Activated CD4-positive, alpha-beta T cell treated with anti-CD3 and anti-CD28 coated beads for 36 hours (primary cell): ENCODE measurements at regions not wholly inside any gene's neighbourhood (a gene's known extent, or its start where the extent isn't known, plus 50 kb on each side); places are given as distances from the start of the nearest gene placed in this dataset.
A peak's percentile ranks its signal among the peaks of the same experiment; 100 is the strongest.

Experiments used
- ATAC-seq: fragments of 200-7000 bp; cut with Tn5 transposase; one replicate; pipeline ENCODE4 v1.10.0; 2021; ENCODE audit warnings: mild to moderate bottlenecking, moderate library complexity
- CTCF ChIA-PET: fragments of 350-600 bp; sonication (Branson Sonifier 250); formaldehyde crosslinking; loops from one replicate; lab custom pipeline; 2021; ENCODE audit warnings: antibody characterized with exemption; lab: Charles Lee
- POLR2A ChIA-PET: fragments of 350-600 bp; sonication (Branson Sonifier 250); formaldehyde crosslinking; loops from one replicate; lab custom pipeline; 2021; ENCODE audit warnings: antibody characterized with exemption, inconsistent platforms; lab: Charles Lee
- DNase-seq: peaks from one replicate; pipeline ENCODE4 v3.0.0-alpha.2; 2020
- H3K27ac Mint-ChIP-seq: one replicate; pipeline ENCODE4 v1.8.0; 2021; ENCODE audit warnings: mixed read lengths
- H3K27me3 Mint-ChIP-seq: one replicate; pipeline ENCODE4 v1.8.0; 2021; ENCODE audit warnings: mixed read lengths
- H3K36me3 Mint-ChIP-seq: one replicate; pipeline ENCODE4 v1.8.0; 2021; ENCODE audit warnings: low read depth, mixed read lengths
- H3K4me1 Mint-ChIP-seq: one replicate; pipeline ENCODE4 v1.8.0; 2021; ENCODE audit warnings: mixed read lengths
- H3K4me3 Mint-ChIP-seq: one replicate; pipeline ENCODE4 v1.8.0; 2021; ENCODE audit warnings: mild to moderate bottlenecking, moderate library complexity, mixed read lengths
- H3K9me3 Mint-ChIP-seq: one replicate; pipeline ENCODE4 v1.8.0; 2021; ENCODE audit warnings: low read depth, mixed read lengths
- intact Hi-C, 2 experiments: fragments of 100-400 bp; cut with DNase I in 1 of 2; cut with micrococcal nuclease in 1 of 2; formaldehyde crosslinking; loops; one replicate each; pipeline versions ENCODE4 v1.14.2 to v1.15.1; 2022 to 2024; cut with DNase I, micrococcal nuclease

- H3K36me3 Mint-ChIP-seq: no peaks in the 10 kb centered on the region
- peaks cover 26% of the 10 kb centered on the region for H3K27me3 Mint-ChIP-seq
- POLR2A ChIA-PET: no interaction called here
- no peak overlapping the region for H3K27ac Mint-ChIP-seq
- ATAC-seq (peak; percentile 81), DNase-seq (peak; percentile 61)
- intact Hi-C loops: loop anchor here (1.0 kb wide), 2 partner anchors 110 to 111 kb away; no protein-coding TSS in a partner anchor
- CTCF ChIA-PET: interaction anchor here (0.6 to 2.8 kb wide), 35 partner anchors 9 to 1275 kb away, joined by 3 to 31 read pairs (median 4); no protein-coding TSS in a partner anchor
- no peaks in the 10 kb centered on the region for H3K9me3 Mint-ChIP-seq
- peaks cover 7% of the 10 kb centered on the region for H3K4me1 Mint-ChIP-seq
- H3K4me3 Mint-ChIP-seq: no peak overlapping the region
Measured at GRCh38 chr10:63866075-63866746, 345.0 kb downstream of the REEP3 start.

GRCh38 chr10:63866747-63867140 lies 345.5 kb downstream of the REEP3 start:
- Mint-ChIP-seq H3K4me3 (no peak overlapping the region), H3K9me3 (no peaks in the 10 kb centered on the region), H3K36me3 (no peaks in the 10 kb centered on the region), H3K27ac (no peak overlapping the region), H3K4me1 (peaks cover 7% of the 10 kb centered on the region), H3K27me3 (peaks cover 26% of the 10 kb centered on the region)
- intact Hi-C loops: loop anchor here (1.0 kb wide), 2 partner anchors 110 to 111 kb away; no protein-coding TSS in a partner anchor
- ATAC-seq (peak; percentile 47), DNase-seq (no peak)
- POLR2A ChIA-PET: no interaction called here
- CTCF ChIA-PET: interaction anchor here (0.7 to 2.8 kb wide), 35 partner anchors 8 to 1275 kb away, joined by 3 to 31 read pairs (median 4); no protein-coding TSS in a partner anchor

- POLR2A ChIA-PET: no interaction called here
- no peak for ATAC-seq
Measured at GRCh38 chr10:63878428-63878827, 357.2 kb downstream of the REEP3 start.

GRCh38 chr10:63883861-63884260 lies 362.7 kb downstream of the REEP3 start:
- Mint-ChIP-seq H3K4me1 (no peaks in the 10 kb centered on the region), H3K4me3 (no peak overlapping the region), H3K36me3 (no peaks in the 10 kb centered on the region), H3K27me3 (peaks cover 4% of the 10 kb centered on the region), H3K9me3 (peaks cover 3% of the 10 kb centered on the region), H3K27ac (no peak overlapping the region)
- ATAC-seq: no peak
- POLR2A ChIA-PET: no interaction called here
- intact Hi-C loops: no loop called here
- CTCF ChIA-PET: interaction anchor here (0.8 to 1.6 kb wide), 2 partner anchors 17 to 91 kb away, joined by 3 to 4 read pairs; no protein-coding TSS in a partner anchor
- no peak for DNase-seq

More at GRCh38 chr10:63878428-63878827, 357.2 kb downstream of the REEP3 start:
- Mint-ChIP-seq H3K27me3 (peaks cover 7% of the 10 kb centered on the region), H3K36me3 (no peaks in the 10 kb centered on the region), H3K27ac (no peak overlapping the region), H3K4me1 (no peaks in the 10 kb centered on the region), H3K9me3 (peaks cover 9% of the 10 kb centered on the region), H3K4me3 (no peak overlapping the region)
- DNase-seq: no peak
- CTCF ChIA-PET: interaction anchor here (0.6 kb wide), 1 partner anchor 9 kb away, joined by 5 read pairs; no protein-coding TSS in a partner anchor
- intact Hi-C loops: no loop called here

- POLR2A ChIA-PET: no interaction called here
- H3K27ac Mint-ChIP-seq: no peak overlapping the region
- CTCF ChIA-PET: interaction anchor here (0.8 kb wide), 1 partner anchor 18 kb away, joined by 3 read pairs; no protein-coding TSS in a partner anchor
- no peaks in the 10 kb centered on the region for H3K4me1 Mint-ChIP-seq
- ATAC-seq (no peak), DNase-seq (no peak)
- intact Hi-C loops: no loop called here
- H3K9me3 Mint-ChIP-seq: peaks cover 3% of the 10 kb centered on the region
- H3K27me3 Mint-ChIP-seq: peaks cover 4% of the 10 kb centered on the region
- no peaks in the 10 kb centered on the region for H3K36me3 Mint-ChIP-seq
- no peak overlapping the region for H3K4me3 Mint-ChIP-seq
Measured at GRCh38 chr10:63884426-63884825, 363.2 kb downstream of the REEP3 start.

- CTCF ChIA-PET: no interaction called here
- Mint-ChIP-seq H3K4me1 (no peaks in the 10 kb centered on the region), H3K36me3 (no peaks in the 10 kb centered on the region), H3K27me3 (peaks cover 4% of the 10 kb centered on the region), H3K27ac (no peak overlapping the region), H3K4me3 (no peak overlapping the region), H3K9me3 (peaks cover 3% of the 10 kb centered on the region)
- ATAC-seq (no peak), DNase-seq (no peak)
- intact Hi-C loops: no loop called here
- POLR2A ChIA-PET: no interaction called here
Measured at GRCh38 chr10:63885156-63885555, 364.0 kb downstream of the REEP3 start.

GRCh38 chr10:63886281-63887022 lies 365.3 kb downstream of the REEP3 start:
- H3K27ac Mint-ChIP-seq: no peak overlapping the region
- H3K9me3 Mint-ChIP-seq: no peaks in the 10 kb centered on the region
- peaks cover 2% of the 10 kb centered on the region for H3K27me3 Mint-ChIP-seq
- H3K4me3 Mint-ChIP-seq: no peak overlapping the region
- DNase-seq (no peak), ATAC-seq (no peak)
- POLR2A ChIA-PET: no interaction called here
- H3K36me3 Mint-ChIP-seq: no peaks in the 10 kb centered on the region
- CTCF ChIA-PET: interaction anchor here (0.7 to 1.2 kb wide), 2 partner anchors 14 to 20 kb away, joined by 3 to 5 read pairs; no protein-coding TSS in a partner anchor
- intact Hi-C loops: no loop called here
- H3K4me1 Mint-ChIP-seq: no peaks in the 10 kb centered on the region

- no peaks in the 10 kb centered on the region for H3K9me3 Mint-ChIP-seq
- DNase-seq (no peak), ATAC-seq (no peak)
- H3K4me3 Mint-ChIP-seq: no peak overlapping the region
- no peaks in the 10 kb centered on the region for H3K36me3 Mint-ChIP-seq
- ChIA-PET CTCF (interaction anchor here (0.6 to 1.2 kb wide), 3 partner anchors 14 to 1622 kb away, joined by 3 to 5 read pairs (median 3); no protein-coding TSS in a partner anchor), POLR2A (no interaction called here)
- intact Hi-C loops: no loop called here
- H3K4me1 Mint-ChIP-seq: no peaks in the 10 kb centered on the region
- peaks cover 2% of the 10 kb centered on the region for H3K27me3 Mint-ChIP-seq
- H3K27ac Mint-ChIP-seq: no peak overlapping the region
Measured at GRCh38 chr10:63887023-63887589, 365.9 kb downstream of the REEP3 start.

- CTCF ChIA-PET: interaction anchor here (0.6 to 1.1 kb wide), 3 partner anchors 9 to 1622 kb away, joined by 3 to 5 read pairs (median 4); no protein-coding TSS in a partner anchor
- H3K27ac Mint-ChIP-seq: no peak overlapping the region
- DNase-seq: no peak
- H3K4me3 Mint-ChIP-seq: no peak overlapping the region
- H3K27me3 Mint-ChIP-seq: peaks cover 2% of the 10 kb centered on the region
- intact Hi-C loops: no loop called here
- ATAC-seq: no peak
- H3K9me3 Mint-ChIP-seq: no peaks in the 10 kb centered on the region
- no peaks in the 10 kb centered on the region for H3K4me1 Mint-ChIP-seq
- H3K36me3 Mint-ChIP-seq: no peaks in the 10 kb centered on the region
- POLR2A ChIA-PET: no interaction called here
Measured at GRCh38 chr10:63887600-63888370, 366.6 kb downstream of the REEP3 start.

- ATAC-seq: no peak
- H3K9me3 Mint-ChIP-seq: no peaks in the 10 kb centered on the region
- H3K36me3 Mint-ChIP-seq: no peaks in the 10 kb centered on the region
- DNase-seq: no peak
- no peaks in the 10 kb centered on the region for H3K4me1 Mint-ChIP-seq
- H3K27ac Mint-ChIP-seq: no peak overlapping the region
- H3K27me3 Mint-ChIP-seq: peaks cover 10% of the 10 kb centered on the region
- ChIA-PET POLR2A (no interaction called here), CTCF (interaction anchor here (1.7 kb wide), 1 partner anchor 11 kb away, joined by 3 read pairs; no protein-coding TSS in a partner anchor)
- H3K4me3 Mint-ChIP-seq: no peak overlapping the region
- intact Hi-C loops: no loop called here
Measured at GRCh38 chr10:63889803-63890202, 368.6 kb downstream of the REEP3 start.
